ENCODE measurements at regions not wholly inside any gene's neighbourhood (a gene's known extent, or its start where the extent isn't known, plus 50 kb on each side); places are given as distances from the start of the nearest gene placed in this dataset.

- no peak for TF ChIP-seq CTCF (IDR thresholded peaks at IDR 0.05; ENCODE audit: insufficient read depth, low read depth, low read length)
- no peak for TF ChIP-seq EZH2 (IDR thresholded peaks at IDR 0.05; ENCODE audit: insufficient read depth, low read length)
Observed at GRCh38 chr12:24668563-24668962, 280.3 kb downstream of the BCAT1 start.
